ENCODE measurements at regions not wholly inside any gene's neighbourhood (a gene's known extent, or its start where the extent isn't known, plus 50 kb on each side); places are given as distances from the start of the nearest gene placed in this dataset.

GRCh38 chr5:153939101-153939500 is 99.6 kb downstream of the FAM114A2 start:
- TF ChIP-seq CTCF (optimal IDR thresholded peaks at IDR 0.05 in 1 of 3, IDR thresholded peaks at IDR 0.05 in 1 of 3, conservative IDR thresholded peaks at IDR 0.05 in 1 of 3; ENCODE audit: extremely low read depth in 1 of 3, insufficient read depth in 2 of 3, low read length in 3 of 3) (no peak), EZH2 (IDR thresholded peaks at IDR 0.05; ENCODE audit: low read length) (no peak)
